ENCODE measurements at regions not wholly inside any gene's neighbourhood (a gene's known extent, or its start where the extent isn't known, plus 50 kb on each side); places are given as distances from the start of the nearest gene placed in this dataset.
A peak's percentile ranks its signal among the peaks of the same experiment; 100 is the strongest.

- no peak for DNase-seq
Measured at GRCh38 chr1:194297094-194297493, 1110.7 kb upstream of the B3GALT2 start.

DNA sequence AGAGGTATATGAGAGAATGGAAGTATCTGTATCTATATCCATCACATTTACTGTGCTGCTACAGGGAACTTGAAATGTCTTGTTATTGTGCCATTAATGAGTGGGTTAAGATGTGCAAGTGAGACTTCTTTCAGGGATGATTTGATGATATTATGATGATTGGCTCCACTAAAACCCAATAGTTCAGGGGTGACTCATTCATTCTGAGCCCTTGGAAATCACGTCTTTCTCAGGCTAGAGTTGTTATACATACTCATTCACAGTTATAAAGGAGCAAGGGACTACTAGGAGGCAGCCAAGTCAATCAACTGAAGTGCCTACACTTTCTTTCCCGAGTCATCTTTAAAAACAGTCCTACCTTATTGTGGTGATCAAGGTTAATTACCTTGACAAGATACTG, 1109.8 kb upstream of the B3GALT2 start:
- DNase-seq: no peak

- DNase-seq: no peak
Measured at GRCh38 chr1:194295685-194296084, 1109.3 kb upstream of the B3GALT2 start.

- DNase-seq: no peak
Measured at GRCh38 chr1:194293851-194294405, 1107.5 kb upstream of the B3GALT2 start.

- no peak for DNase-seq
Measured at GRCh38 chr1:194292966-194293365, 1106.6 kb upstream of the B3GALT2 start.

DNA sequence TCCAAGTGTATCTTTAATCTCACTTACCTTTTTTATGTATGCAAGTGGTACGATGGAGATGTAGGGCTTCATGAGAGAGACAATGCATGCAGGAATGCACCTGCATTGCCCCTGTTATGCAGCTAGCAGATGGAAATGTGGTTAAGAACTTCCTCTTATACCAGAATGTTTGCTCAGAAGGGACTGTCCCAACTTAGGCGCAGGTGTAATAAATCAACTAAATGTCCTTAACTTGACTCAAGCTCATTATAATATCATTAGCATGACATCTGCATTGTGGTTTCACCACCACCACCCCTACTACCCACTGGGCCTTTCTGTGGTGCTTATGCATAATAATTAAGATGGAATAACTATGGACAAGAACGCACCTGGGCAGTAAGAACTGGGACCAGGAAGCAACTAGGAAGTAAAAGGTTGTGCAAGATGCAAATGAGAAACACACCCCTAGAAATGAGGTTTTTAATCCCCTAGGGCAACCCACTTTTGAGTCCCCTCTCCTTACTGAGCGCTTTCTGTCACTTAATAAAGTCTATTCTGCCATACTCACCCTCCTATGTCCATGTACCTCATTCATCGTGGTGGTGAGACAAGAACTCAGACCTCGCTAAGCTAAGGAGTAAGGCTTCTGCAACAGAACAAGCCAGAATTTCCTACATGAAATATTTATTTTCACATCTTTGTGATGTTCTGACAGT, 1103.3 kb upstream of the B3GALT2 start:
- DNase-seq: peak; percentile 32

GRCh38 chr1:194288238-194288637, 1101.8 kb upstream of the B3GALT2 start:
- DNase-seq: no peak

DNA sequence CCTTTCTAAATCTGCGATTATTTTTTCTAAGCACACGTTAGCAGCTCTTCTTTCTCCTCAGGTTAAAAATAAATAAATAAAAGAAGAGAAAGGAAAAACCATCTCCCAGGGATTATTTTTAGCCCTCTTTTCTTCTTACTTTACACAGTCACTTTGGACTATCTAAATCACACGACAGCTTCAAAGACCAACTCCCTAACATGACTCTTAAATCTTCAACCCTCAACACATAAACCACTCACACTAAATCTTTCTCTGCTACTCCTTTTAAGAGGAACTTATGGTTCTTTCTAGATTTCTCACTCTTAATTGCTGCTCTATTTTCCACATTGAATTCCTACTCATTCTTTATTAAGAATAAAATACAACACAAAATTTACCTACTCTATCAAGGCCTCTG, 1095.0 kb upstream of the B3GALT2 start:
- no peak for DNase-seq

- DNase-seq: no peak
Measured at GRCh38 chr1:194280463-194280862, 1094.0 kb upstream of the B3GALT2 start.

GRCh38 chr1:194279975-194280374, 1093.6 kb upstream of the B3GALT2 start:
- DNase-seq: no peak

DNA sequence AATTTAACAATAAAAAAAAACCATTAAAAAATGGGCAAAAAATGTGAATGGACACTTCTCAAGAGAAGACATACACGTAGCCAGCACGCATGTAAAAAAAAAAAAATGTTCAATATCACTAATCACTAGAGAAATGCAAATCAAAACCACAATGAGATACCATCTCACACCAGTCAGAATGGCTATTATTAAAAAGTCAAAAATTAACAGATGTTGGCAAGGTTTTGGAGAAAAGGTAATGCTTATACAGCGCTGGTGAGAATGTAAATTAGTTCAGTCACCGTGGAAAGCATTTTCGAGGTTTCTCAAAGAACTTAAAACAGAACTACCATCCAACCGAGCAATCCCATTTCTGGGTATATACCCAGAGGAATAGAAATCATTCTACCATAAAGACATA, 1091.5 kb upstream of the B3GALT2 start:
- DNase-seq: no peak

DNA sequence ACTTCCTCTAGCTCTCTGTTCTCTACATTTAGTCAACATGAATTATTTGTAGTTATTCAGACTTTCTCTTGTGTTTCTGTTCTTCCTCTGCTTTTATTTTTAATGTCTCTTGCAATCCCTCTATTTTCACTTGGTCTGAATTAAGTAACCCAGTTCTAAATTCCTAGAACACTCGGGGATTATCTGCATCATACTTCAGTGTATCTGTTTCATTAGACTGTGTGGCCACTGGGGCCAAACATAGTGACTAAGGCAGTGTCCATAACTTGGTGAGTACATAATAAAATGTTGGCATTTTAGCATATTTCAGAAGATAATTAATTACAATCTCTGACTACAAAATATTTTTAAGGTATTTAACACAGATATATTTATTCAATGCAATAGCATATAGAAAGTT, 1087.2 kb upstream of the B3GALT2 start:
- no peak for DNase-seq

DNA sequence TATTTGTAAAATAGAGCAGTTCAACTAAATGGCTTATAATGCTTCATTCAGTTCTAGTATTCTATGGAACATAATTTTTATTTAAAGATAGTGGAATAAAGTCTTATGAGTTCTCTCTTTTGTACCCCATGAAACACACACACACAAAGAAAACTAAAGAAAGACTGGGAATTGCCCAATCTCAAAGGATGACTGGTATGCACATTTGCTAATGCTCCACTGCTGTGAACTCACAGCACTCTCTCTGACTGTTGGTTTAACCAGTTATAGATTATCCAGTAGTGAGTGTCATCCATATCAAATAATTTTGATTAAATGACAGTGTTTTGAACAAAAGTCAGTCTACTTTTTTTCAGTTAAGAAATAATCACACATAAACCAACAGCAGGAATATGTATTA, 1082.4 kb upstream of the B3GALT2 start:
- DNase-seq: no peak

GRCh38 chr1:194267021-194267420, 1080.6 kb upstream of the B3GALT2 start:
- DNase-seq: no peak

DNA sequence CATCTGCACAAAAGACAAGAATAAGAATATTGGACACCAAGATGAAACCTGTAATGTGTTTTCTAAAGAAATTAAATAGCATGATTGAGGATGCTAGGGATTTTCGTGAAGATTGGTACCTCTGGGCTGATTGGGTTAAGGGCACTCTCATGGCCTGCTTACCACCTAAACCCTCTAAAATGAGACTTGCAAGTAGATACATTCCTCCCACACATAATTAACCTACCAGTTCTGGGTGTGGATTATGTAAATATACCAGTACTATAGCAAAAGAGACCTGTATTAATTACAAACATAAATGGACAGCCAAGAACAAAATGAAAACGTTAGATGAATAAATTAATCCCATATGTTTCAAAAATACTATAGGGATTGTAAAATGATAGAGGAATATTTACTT, 1069.6 kb upstream of the B3GALT2 start:
- no peak for DNase-seq

DNA sequence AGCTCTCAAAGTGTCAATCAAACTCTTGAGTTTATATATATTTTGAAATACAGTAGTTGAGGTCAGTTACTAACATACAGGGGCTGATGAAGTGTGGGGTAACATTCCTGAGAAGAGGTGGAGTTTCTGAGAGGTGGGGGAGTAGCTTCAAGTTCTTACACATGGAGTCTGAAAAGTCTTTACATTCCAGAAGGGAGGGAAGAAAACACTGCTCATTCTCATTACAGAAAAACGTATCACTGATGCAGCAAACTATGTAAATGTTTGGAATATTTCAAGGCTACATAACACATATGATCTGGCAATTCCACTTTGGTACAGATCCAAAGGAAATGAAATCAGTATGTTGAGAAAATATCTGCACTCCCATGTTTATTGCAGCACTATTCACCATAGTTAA, 1065.8 kb upstream of the B3GALT2 start:
- DNase-seq: no peak

GRCh38 chr1:194241215-194241614, 1054.8 kb upstream of the B3GALT2 start:
- DNase-seq: no peak

DNA sequence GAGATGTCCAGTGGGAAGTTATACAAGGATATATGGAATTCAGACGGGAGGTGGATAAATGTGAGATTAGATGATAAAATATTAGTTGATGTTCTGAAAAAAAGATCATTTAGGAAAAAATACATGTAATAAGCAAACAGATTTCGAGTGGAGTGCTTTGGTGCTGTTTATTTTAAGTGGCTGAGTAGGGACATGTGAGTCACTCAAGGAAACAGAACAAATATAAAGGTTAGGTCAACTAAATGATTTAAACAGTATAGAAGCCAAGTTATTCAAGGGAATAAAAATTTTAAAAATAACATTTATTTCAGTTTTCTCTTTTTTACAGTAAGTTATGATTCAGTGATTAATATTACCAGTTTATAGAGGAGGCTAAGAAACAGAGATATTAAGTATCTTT, 1046.7 kb upstream of the B3GALT2 start:
- DNase-seq: no peak

- no peak for DNase-seq
Measured at GRCh38 chr1:194230351-194231144, 1044.1 kb upstream of the B3GALT2 start.

- DNase-seq: no peak
Measured at GRCh38 chr1:194228427-194228826, 1042.0 kb upstream of the B3GALT2 start.

DNA sequence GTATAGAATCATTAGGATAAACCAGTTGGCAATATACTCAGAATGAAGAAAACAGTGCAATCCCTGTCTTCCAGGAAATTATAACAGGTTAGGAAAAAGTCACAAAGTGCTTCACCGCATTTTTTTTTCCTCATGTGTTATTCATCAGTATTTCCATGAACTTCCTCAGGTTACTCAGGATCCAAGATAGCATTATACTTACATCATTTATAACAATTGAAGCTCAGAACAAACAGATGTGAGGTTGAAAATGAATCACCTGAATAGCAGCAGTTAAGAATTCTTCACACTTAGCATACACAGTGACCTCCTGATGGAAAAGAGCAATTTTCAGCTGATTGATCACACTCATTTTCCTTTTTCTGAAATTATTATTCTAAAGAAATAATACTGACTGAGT, 1040.7 kb upstream of the B3GALT2 start:
- no peak for DNase-seq

DNA sequence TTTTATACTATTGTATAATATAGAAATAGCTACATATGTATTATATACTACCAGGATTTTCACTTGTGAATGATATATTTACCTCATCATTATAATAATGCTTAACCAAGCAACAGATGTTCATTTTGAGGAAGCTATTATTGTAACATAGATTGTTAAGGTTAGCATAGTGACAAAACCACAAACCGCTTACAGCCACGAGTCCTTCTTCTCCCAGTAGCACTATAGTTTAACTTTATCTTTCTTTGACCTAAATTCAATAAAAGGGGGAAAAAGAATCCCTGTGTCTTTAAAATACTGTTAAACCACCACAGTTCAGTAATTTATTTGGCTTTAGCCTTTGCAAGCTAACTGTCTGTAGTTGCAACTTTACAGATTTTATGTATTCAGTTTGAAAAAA, 1039.4 kb upstream of the B3GALT2 start:
- DNase-seq: no peak

DNA sequence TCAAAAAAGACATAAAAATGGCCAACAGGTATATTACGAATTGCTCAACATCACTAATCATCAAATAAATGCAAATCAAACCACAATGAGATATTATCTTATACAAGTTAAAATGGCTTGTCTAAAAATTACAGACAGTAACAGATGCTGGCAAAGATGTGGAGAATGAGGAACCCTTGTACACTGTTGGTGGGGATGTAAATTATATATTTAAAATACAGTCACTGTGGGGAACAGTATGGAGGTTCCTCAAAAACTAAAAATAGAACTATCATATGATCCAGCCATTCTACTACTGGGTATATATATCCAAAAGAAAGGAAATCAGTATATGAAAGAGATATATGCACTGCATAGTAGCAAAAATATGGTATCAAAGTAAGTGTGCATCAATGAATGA, 1037.2 kb upstream of the B3GALT2 start:
- no peak for DNase-seq

GRCh38 chr1:194215448-194215847, 1029.0 kb upstream of the B3GALT2 start:
- no peak for DNase-seq
